Small intestine (tissue), 7 donors: ENCODE measurements at regions not wholly inside any gene's neighbourhood (a gene's known extent, or its start where the extent isn't known, plus 50 kb on each side); places are given as distances from the start of the nearest gene placed in this dataset.

Experiments used
- DNase-seq, 2 donors: peaks; one replicate each; pipeline versions ENCODE4 v3.0.0 to v3.0.0-alpha.2; 2013
- FAIRE-seq: peaks from 2 replicates; lab custom pipeline; 2012; peaks lifted over from hg19 to GRCh38; lab: Jason Lieb, UNC
- H3K27ac ChIP-seq, 3 donors: one replicate each; pipeline ENCODE4 v1.5.1; 2013; ENCODE audit warnings: low read length in 2 of 3, mild to moderate bottlenecking in 2 of 3, control low read depth in 1 of 3, inconsistent platforms in 1 of 3, low read depth in 1 of 3, moderate library complexity in 1 of 3
- H3K27me3 ChIP-seq, 3 donors: one replicate each; pipeline ENCODE4 v1.6.1; 2013; ENCODE audit warnings: low read length in 3 of 3, inconsistent platforms in 1 of 3; ENCODE audit not compliant: control insufficient read depth in 3 of 3, insufficient read depth in 3 of 3
- H3K36me3 ChIP-seq, 3 donors: one replicate each; pipeline ENCODE4 v1.6.1; 2013; ENCODE audit warnings: low read length in 3 of 3, inconsistent platforms in 1 of 3, low read depth in 1 of 3, mild to moderate bottlenecking in 1 of 3, moderate library complexity in 1 of 3; ENCODE audit not compliant: control insufficient read depth in 3 of 3, insufficient read depth in 2 of 3
- H3K4me1 ChIP-seq, 3 donors: one replicate each; pipeline ENCODE4 v1.6.1; 2013; ENCODE audit warnings: low read length in 2 of 3, inconsistent platforms in 1 of 3, low read depth in 1 of 3, mild to moderate bottlenecking in 1 of 3, moderate library complexity in 1 of 3; ENCODE audit not compliant: control insufficient read depth in 3 of 3, insufficient read depth in 2 of 3
- H3K4me3 ChIP-seq, 3 donors: one replicate each; pipeline ENCODE4 v1.5.1; 2013; ENCODE audit warnings: low read length in 3 of 3, control low read depth in 1 of 3, inconsistent platforms in 1 of 3, low read depth in 1 of 3, mild to moderate bottlenecking in 1 of 3, moderate library complexity in 1 of 3
- H3K9me3 ChIP-seq, 2 donors: one replicate each; pipeline ENCODE4 v1.6.1; 2013; ENCODE audit warnings: low read depth in 1 of 2, low read length in 1 of 2; ENCODE audit not compliant: control insufficient read depth in 2 of 2, insufficient read depth in 1 of 2
- WGBS, 3 donors: extraction: QIAGEN DNeasy Blood & Tissue Kit; methylation state at CpG; one replicate each; pipeline ENCODE4 v1.1.7; 2013; 5-methylcytosine and 5-hydroxymethylcytosine counted together
- donor health status: healthy with polysubstance abuse.
- donor health status: control.
- donor health status: control.
- donor health status: Bipolar disorder and iron deficiency.
- donor health status: healthy.

DNA sequence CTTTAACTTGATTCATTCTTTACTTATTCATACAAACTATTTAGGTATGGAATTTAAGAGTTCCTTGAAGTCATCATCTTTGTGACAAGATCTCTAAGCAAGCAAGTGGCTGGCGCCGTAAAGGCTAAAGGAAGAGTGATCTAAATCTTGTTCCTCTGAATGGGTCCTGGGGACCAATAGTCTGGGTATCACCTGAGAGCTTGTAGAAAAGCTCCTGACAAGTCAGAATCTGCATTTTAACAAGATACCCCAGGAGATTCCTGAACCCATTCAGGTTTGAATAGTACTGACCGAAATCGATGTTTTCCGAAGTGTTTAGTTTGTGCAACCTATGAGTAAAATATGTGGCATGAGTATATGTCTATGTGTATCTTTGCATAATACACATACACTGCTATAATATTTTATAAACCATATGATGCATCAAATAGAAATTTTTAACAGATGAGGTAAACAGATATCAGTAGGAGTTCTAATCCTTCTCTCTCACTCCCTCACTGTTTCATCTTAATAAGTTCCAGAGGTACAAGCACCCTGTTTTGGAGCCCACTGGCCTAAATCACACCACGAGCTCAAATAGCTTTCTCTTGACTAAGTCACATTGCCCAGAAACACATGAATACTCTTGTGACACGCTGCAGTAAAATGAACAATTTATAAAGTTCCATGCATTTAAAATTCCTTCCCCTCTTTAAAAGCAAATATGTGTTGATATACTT lies 170.0 kb downstream of the RELL1 start:
- H3K27ac ChIP-seq: no peak overlapping the region
- peaks cover 0 to 12% (median 0%) of the 10 kb centered on the region in 3 donors for H3K36me3 ChIP-seq
- FAIRE-seq (no peak), DNase-seq (no peak)
- H3K4me3 ChIP-seq: no peak overlapping the region
- no peaks in the 10 kb centered on the region for H3K4me1 ChIP-seq
- peaks cover 0 to 21% of the 10 kb centered on the region in 2 donors for H3K9me3 ChIP-seq
- no peaks in the 10 kb centered on the region for H3K27me3 ChIP-seq
- 82 to 90% (median 89%) methylated on average over 7 of the region's 7 CpGs for WGBS, 3 donors

DNA sequence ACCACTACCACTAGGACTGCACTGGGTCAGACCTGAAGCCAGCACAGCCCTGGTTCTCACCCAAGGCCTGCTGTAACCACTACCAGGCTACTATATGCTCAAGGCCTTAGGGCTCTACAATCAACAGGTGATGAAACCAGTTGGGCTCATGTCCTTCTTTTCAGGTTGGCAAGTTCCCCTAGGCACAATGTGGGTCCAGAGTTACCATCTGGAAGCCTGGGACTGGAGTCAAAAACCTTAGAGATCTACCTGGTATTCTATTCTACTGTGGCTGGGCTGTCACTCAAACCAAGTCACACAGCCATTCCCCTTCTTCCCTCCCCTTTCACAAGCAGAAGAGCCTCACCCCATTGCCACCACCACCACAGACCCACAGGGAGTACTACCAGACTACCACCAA lies 175.6 kb downstream of the RELL1 start:
- no peak overlapping the region for H3K4me3 ChIP-seq
- DNase-seq (no peak), FAIRE-seq (no peak)
- H3K36me3 ChIP-seq: peaks cover 0 to 25% (median 0%) of the 10 kb centered on the region in 3 donors
- H3K9me3 ChIP-seq: peaks cover 0 to 36% of the 10 kb centered on the region in 2 donors
- H3K27ac ChIP-seq: no peak overlapping the region
- no peaks in the 10 kb centered on the region for H3K4me1 ChIP-seq
- H3K27me3 ChIP-seq: no peaks in the 10 kb centered on the region

GRCh38 chr4:37503261-37503660 lies 182.9 kb downstream of the RELL1 start:
- Histone ChIP-seq H3K36me3 (peaks cover 0 to 15% (median 0%) of the 10 kb centered on the region in 3 donors), H3K4me3 (no peak overlapping the region), H3K27me3 (no peaks in the 10 kb centered on the region), H3K9me3 (no peaks in the 10 kb centered on the region), H3K27ac (no peak overlapping the region), H3K4me1 (no peaks in the 10 kb centered on the region)
- no peak for FAIRE-seq
- no peak for DNase-seq

- Histone ChIP-seq H3K27me3 (no peaks in the 10 kb centered on the region), H3K36me3 (peaks cover 0 to 15% (median 0%) of the 10 kb centered on the region in 3 donors), H3K4me1 (no peaks in the 10 kb centered on the region), H3K27ac (no peak overlapping the region), H3K9me3 (no peaks in the 10 kb centered on the region), H3K4me3 (no peak overlapping the region)
- no peak for DNase-seq
- 93 to 95% (median 95%) methylated on average over 8 of the region's 8 CpGs for WGBS, 3 donors
- no peak for FAIRE-seq
These were observed 184.1 kb downstream of the RELL1 start for GRCh38 chr4:37502070-37502469.
